ENCODE measurements at regions not wholly inside any gene's neighbourhood (a gene's known extent, or its start where the extent isn't known, plus 50 kb on each side); places are given as distances from the start of the nearest gene placed in this dataset.

DNA sequence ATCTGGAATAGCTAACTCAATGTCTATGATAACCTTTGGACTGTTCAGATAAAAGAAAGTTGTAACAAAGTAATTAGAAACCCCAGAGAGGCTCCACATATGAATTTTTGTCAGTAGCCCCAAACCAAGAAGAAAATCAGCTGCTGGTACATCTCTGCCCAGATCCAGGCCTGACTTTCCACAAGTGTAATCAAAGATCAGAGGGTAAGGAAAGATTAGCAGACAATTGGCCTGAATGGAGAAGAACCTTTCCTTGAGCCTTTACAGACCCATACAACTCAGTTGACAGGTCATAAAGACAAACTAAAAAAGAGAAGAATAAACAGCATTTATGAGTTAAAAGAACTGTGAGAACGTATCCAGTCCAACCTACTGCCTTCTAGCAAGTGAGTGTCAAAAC is 366.7 kb upstream of the PKN2 start:
- TF ChIP-seq, protein P1, sequence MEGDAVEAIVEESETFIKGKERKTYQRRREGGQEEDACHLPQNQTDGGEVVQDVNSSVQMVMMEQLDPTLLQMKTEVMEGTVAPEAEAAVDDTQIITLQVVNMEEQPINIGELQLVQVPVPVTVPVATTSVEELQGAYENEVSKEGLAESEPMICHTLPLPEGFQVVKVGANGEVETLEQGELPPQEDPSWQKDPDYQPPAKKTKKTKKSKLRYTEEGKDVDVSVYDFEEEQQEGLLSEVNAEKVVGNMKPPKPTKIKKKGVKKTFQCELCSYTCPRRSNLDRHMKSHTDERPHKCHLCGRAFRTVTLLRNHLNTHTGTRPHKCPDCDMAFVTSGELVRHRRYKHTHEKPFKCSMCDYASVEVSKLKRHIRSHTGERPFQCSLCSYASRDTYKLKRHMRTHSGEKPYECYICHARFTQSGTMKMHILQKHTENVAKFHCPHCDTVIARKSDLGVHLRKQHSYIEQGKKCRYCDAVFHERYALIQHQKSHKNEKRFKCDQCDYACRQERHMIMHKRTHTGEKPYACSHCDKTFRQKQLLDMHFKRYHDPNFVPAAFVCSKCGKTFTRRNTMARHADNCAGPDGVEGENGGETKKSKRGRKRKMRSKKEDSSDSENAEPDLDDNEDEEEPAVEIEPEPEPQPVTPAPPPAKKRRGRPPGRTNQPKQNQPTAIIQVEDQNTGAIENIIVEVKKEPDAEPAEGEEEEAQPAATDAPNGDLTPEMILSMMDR (IDR thresholded peaks at IDR 0.05 in 8 of 11, conservative IDR thresholded peaks at IDR 0.05 in 3 of 11), result no peak
- TF ChIP-seq POLR2AphosphoS5 (IDR thresholded peaks at IDR 0.05), result no peak
